GM18868 (cell line): ENCODE measurements at regions not wholly inside any gene's neighbourhood (a gene's known extent, or its start where the extent isn't known, plus 50 kb on each side); places are given as distances from the start of the nearest gene placed in this dataset.

Source experiments
- ATAC-seq: cut with Tn5 transposase; IDR thresholded peaks from one replicate; pipeline ENCODE4 v1.9.1; 2021; ENCODE audit warnings: mild to moderate bottlenecking, moderate library complexity; ENCODE audit not compliant: unreplicated experiment

DNA sequence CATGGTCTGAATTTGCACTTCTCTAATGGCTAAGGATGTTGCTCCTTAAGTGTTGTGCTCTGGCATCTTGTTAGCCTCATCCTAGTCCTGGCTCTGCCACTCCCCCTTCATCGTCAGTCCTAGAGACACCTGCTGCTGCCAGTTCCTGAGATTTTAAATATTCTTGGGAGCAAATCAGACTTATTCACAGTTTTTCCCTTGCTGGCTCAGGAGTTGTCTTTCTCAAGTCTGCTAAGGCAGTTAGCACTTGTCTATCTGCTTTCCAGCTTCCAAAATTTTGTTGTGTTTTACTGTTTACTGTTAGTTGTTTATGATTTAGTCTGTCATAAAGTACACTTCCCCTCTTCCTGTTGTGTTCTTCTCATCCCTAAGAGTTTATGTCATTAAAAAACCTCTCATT lies 201.0 kb downstream of the KIF26A start:
- ATAC-seq = no peak

DNA sequence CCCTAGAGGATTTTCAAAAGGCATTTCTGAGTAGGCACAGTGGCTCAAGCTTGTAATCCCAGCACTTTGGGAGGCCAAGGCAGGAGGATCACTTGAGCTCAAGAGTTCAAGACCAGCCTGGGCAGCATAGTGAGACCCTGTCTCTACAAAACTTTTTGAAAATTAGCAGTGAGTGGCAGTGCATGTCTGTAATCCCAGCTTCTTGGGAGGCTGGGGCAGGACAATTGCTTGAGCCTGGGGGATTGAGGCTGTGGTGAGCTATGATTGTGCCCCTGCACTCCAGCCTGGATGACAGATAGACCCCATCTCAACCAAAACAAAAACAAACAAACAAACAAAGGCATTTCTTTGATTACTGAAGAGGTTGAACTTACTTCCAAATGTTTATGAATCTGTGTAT lies 201.4 kb downstream of the KIF26A start:
- no peak for ATAC-seq

DNA sequence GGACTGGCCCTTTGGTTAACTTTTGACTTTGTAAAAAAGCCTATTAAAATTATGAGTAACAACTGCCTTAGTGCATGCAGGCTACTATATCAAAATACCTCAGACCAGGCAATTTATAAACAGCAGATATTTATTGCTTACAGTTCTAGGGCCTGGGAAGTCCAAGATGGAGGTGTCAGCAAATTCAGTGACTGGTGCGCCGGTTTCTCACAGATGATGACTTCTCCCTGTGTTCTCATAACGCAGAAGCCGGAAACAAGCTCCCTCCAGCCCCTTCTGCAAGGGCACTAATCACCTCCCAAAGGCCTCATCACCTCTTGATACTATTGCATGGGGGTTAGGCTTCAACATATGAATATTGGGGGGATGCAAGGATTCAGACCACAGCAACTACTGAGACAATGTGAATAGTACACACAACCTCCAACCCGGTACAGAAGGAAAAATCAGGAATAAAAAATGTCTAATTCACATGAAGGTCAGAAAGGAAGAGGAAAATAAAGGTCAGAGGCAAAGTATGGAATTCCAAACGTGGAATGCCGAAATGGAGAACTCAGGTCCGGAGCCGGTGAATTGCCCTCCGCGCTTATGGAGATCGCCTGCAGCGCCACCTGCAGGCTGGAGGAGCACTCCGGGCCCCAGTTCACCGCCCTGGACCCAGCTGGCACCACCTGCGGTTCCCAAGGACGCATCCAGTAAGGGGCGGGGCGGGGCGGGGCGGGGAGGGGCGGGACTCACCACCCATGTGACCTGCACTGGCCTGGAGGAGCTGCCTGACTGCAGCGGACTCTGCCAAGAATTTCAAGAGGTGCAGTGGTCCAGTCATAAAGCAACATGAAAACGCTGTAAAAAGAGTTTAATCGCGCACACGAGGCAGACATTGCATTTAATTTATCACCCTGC lies 203.4 kb downstream of the KIF26A start:
- ATAC-seq = no peak

GRCh38 chr14:104342435-104343293 lies 204.3 kb downstream of the KIF26A start:
- ATAC-seq = no peak

- no peak for ATAC-seq
Observed at GRCh38 chr14:104343294-104343625, 204.9 kb downstream of the KIF26A start.

GRCh38 chr14:104343690-104344640 lies 205.6 kb downstream of the KIF26A start:
- ATAC-seq = no peak

DNA sequence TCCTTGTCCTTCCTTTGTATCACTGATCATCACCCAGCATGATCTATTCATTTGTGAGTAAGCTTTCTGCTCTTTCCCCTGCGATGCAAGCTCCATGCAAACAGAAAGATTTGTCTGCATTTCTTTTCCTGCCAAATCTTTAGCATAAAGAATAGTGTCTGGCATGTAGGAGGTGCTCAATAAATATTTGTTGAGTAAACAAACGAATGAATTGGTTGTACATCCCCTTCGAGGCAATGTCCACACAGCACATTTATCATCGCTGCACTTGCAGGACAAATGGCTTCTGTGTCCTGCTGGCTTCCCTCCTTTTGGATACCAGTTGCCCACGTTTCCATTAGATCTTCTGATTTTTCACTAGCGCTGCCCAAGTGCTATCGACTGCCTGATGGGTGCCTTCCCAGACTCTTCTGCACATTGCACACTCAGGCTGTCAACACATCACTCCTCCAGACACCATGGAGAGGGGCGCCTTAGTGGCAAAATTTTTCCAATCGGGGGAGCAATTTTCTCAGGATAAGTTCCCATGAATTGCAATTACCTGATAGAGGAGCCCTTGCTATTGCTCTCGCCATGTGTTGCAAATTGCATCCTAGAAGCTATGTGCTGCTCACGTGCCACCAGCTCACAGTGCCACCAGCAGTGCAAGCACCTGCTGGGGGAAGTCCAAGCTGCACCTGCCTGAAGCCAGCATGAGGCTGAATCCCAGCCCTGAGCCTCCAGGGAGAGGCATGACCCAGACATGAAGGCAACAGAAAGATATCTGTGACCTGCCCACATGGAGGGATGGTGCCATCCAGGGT lies 206.6 kb downstream of the KIF26A start:
- no peak for ATAC-seq

- ATAC-seq = no peak
Observed at GRCh38 chr14:104345621-104346462, 207.5 kb downstream of the KIF26A start.

DNA sequence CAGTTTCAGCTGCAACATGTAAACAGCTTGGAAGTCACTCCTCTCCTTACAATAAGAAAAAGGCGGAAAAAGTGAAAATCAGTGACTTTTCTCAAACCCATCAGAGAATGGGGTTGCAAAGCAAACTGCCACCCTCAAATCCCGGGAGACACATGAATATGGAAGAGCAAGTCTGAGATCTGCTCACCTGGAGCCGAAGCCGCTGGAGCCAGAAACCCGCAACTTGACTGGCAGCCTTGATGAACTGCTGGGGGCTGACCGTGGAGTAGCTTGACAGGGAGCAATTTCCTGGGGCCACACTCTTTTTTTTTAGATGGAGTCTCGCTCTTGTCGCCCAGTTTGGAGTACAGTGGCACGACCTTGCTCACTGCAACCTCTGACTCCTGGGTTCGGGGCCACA lies 208.2 kb downstream of the KIF26A start:
- no peak for ATAC-seq

GRCh38 chr14:104348741-104349140 lies 210.4 kb downstream of the KIF26A start:
- ATAC-seq = no peak

DNA sequence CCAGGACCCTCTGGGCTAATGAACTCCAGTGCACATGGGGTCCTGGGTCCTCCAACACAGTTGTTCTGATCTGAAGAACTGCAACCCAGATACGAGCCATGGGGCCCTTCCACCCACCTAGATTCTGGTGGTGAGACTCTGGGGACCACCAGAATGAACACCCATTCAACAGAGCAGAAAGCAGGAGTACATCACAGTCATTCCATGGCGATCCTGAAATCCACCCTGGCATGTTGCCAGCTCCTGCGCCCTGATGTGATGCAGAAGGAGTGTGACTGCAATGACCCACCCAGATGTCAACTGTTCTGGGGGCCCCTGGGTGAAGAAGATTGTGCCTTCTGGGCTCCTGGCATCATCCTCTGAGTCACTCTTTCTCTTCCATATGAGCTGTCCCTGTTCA lies 211.6 kb downstream of the KIF26A start:
- ATAC-seq = no peak

GRCh38 chr14:104350463-104351185 lies 212.2 kb downstream of the KIF26A start:
- no peak for ATAC-seq

DNA sequence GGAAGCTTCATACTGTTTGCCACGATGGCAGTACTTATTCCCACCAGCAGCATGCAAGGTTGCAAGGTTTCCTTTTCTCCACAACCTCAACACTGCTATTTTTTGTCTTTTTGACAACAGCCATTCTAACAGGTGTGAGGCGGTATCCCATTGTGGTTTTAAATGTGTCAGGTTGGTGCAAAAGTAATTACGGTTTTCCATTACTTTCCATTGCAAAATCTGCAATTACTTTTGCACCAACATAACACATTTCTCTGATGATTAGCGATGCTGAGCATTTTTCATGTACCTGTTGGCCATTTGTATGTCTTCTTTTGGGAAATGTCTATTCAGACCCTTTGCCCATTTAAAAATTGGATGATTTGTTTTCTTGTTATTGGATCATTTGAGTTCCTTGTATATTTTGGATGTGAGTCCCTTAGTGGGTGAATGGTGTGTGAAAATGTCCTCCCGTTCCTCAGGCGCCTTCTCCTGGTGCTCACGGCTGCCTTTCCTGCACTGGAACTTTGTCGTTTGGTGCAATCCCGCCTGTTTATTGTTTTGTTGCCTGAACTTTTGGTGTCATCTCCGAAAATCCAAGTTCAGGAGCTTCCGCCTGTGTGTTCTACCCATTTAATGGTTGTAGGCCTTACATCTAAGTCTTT lies 213.6 kb downstream of the KIF26A start:
- ATAC-seq = no peak

DNA sequence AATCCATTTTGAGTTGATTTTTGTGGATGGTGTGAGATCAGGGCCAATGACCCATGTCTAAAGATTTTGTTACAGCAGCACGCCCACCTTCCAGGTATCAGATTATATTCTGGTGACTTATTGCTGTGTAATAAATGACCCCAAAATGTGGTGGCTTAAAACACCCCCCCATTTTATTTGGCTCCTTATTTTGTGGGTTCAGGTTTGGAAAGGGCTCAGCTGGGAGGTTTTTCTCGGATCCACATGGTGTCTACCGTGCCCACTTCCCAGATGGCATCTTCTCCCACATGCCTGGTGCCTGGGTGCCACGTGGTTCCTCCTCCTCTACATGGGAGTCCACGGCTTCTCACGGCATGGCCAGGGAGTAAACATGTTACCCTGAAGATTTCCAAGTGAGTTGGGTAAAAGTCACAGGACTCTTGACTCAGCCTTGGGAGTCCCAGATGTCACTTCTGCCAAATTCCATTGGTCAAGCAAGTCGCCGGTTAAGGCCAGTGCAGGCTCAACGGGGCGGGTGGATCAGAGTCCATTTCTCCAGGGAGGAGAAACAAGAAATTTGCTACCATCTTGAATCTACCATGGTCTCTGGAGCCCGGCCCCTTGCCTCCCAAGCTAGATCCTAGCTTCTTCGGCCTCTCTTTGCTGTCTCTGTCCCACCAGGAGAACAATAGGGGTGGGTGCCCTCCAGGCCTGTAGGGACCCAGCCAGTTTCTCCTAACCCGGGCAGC lies 214.3 kb downstream of the KIF26A start:
- no peak for ATAC-seq

GRCh38 chr14:104353221-104353920 lies 215.0 kb downstream of the KIF26A start:
- ATAC-seq = no peak

DNA sequence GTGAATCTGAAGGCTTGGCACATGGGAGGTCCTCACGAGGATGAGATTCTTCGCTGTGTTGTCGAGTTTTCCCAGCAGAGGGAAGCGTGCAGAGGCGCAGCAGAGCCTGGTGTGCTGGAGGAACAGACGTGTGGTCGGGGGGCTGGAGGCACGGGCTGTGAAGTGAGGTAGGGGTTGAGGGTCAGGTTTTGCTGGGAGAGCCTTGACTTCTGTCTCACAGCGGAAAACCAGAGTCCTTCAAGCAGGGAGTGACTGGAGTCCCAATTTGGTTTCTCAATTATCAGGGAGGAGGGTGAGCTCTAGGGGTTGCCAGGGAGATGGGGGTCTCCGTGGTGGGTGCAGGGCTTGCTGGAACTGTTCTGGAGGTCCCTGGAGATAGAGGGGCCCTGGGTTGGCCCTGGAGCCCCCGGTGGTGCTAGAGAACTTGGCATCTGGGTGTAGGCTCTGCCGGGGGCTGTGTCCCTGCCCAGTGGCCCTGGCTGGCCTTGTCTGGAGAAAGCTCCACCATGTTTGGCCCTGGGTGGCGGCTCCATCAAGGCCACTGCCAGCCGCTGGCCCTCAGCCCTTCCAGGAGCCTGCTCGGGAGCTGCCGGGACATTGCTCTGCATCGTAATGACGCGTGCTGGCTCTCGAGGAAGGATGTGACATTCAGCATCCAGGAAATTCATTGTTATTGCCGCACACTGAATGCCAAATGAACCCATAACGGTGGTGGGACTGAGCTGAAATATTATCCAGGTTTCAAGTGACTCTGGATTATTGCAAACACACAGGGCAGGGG lies 215.7 kb downstream of the KIF26A start:
- ATAC-seq = no peak
